Ovary (tissue), 7 donors: ENCODE measurements at regions not wholly inside any gene's neighbourhood (a gene's known extent, or its start where the extent isn't known, plus 50 kb on each side); places are given as distances from the start of the nearest gene placed in this dataset.

Source experiments
- DNase-seq, 5 donors: peaks; one replicate each; pipeline ENCODE4 v3.0.0-alpha.2; 2019 to 2020
- H3K27ac ChIP-seq, 2 donors: fragments of 200-600 bp; one replicate each; pipeline versions ENCODE4 v1.5.1 to v1.8.0; 2019 to 2022
- H3K27me3 ChIP-seq: fragments of 200-600 bp; one replicate; pipeline ENCODE4 v1.8.0; 2022
- H3K36me3 ChIP-seq: fragments of 200-600 bp; sonication (generic); one replicate; pipeline ENCODE4 v1.5.1; 2019
- H3K4me1 ChIP-seq: one replicate; pipeline ENCODE4 v1.8.1; 2013; ENCODE audit warnings: mild to moderate bottlenecking, moderate library complexity; ENCODE audit not compliant: insufficient read depth
- H3K4me3 ChIP-seq: fragments of 200-600 bp; sonication (generic); one replicate; pipeline ENCODE4 v1.5.1; 2017
- H3K9me3 ChIP-seq, 2 donors: fragments of 200-600 bp in 1 of 2; sonication (generic) in 1 of 2; one replicate each; pipeline versions ENCODE4 v1.5.1 to v1.8.1; 2013 to 2019; ENCODE audit warnings: mild to moderate bottlenecking in 1 of 2, moderate library complexity in 1 of 2
- CTCF ChIP-seq, 3 donors: fragments of 450-650 bp in 2 of 3; fragments of 200-600 bp in 1 of 3; IDR thresholded peaks; one replicate each; pipeline versions ENCODE4 v1.5.1 to v1.8.0; 2016 to 2022; ENCODE audit warnings: antibody characterized with exemption in 3 of 3, mild to moderate bottlenecking in 1 of 3
- EP300 ChIP-seq: sonication (generic); formaldehyde crosslinking; IDR thresholded peaks from one replicate; pipeline ENCODE4 v1.6.1; 2017; ENCODE audit warnings: antibody characterized with exemption
- POLR2A ChIP-seq: fragments of 450-650 bp; IDR thresholded peaks from one replicate; pipeline ENCODE4 v1.6.1; 2017; ENCODE audit warnings: antibody characterized with exemption, mild to moderate bottlenecking, moderate library complexity
- WGBS, 3 donors: extraction: QIAGEN DNeasy Blood & Tissue Kit in 1 of 3; methylation state at CpG; one replicate each; pipeline versions ENCODE4 v1.1.5 to v1.1.7; 2013 to 2017; 5-methylcytosine and 5-hydroxymethylcytosine counted together
- intact Hi-C, 4 donors: fragments of 100-400 bp; cut with DNase I; formaldehyde crosslinking; loops; one replicate each; pipeline versions ENCODE4 v1.11.0 to v1.15.1; 2022 to 2023
- donor health status: DM: no; HTN: no; CAD: no; lungs with moderate emphysema.
- donor health status: DM: no; HTN: no; CAD: no.
- donor health status: Bipolar disorder and iron deficiency.
- donor health status: DM: no; HTN: no; CAD: no.
- donor health status: DM: yes; HTN: yes; CAD: no.

DNA sequence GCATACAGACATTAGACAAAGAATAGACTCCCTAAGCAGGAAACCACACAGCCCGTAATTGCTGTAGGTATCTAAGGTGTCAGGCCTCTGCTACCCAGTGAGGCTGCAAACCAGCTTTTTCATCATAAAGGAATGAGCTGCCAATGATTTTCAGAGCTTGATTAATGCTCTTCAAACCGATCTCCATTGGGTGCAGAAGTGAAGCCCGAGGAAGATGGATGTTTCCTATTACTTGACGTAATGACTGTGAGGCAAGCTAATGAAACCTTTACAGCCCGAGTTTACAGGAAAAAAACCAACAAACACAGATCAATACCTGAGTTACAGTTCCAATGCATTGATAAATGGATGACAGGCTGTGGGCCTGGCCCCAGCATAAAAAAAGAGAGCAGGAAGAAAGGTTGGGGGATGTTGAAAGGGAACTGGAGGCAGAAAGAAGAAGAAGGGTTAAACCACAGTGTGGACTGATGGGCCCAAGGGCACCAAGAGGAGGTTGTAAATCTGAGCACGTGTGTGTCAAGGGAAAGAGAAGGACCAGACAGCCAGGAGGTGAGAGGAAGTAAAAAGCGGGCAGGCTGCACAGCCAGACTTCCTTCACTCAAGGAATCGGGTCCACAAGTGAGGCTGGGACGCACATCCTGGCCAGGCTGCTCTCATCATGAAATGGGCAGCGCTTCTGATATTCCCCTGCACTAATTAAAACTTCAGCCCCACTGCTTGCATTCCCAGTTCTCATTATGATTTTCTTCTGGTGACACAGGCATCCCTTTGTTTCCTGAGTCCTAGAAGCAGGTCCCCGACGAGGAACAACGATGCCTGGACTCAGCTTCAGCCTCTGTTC is 70.6 kb upstream of the NTM start:
- no peak for TF ChIP-seq CTCF (IDR thresholded peaks at IDR 0.05)
- TF ChIP-seq EP300: no peak
- no peak for TF ChIP-seq POLR2A
- intact Hi-C loops: no loop called here
- Histone ChIP-seq H3K9me3 (no peaks in the 10 kb centered on the region), H3K27ac (no peak overlapping the region), H3K36me3 (no peaks in the 10 kb centered on the region), H3K4me1 (no peaks in the 10 kb centered on the region), H3K4me3 (no peak overlapping the region), H3K27me3 (no peaks in the 10 kb centered on the region)
- WGBS, 3 donors: 57 to 61% (median 58%) methylated on average over 13 of the region's 13 CpGs
- DNase-seq: no peak

- H3K27ac ChIP-seq: no peak overlapping the region
- DNase-seq: no peak
- no peaks in the 10 kb centered on the region for H3K27me3 ChIP-seq
- no peak for TF ChIP-seq POLR2A
- no peak for TF ChIP-seq CTCF (IDR thresholded peaks at IDR 0.05)
- no peak for TF ChIP-seq EP300
- H3K9me3 ChIP-seq: no peaks in the 10 kb centered on the region
- intact Hi-C loops: no loop called here
- H3K4me3 ChIP-seq: no peak overlapping the region
- no peaks in the 10 kb centered on the region for H3K36me3 ChIP-seq
- 33 to 35% (median 35%) methylated on average over 10 of the region's 10 CpGs for WGBS, 3 donors
- no peaks in the 10 kb centered on the region for H3K4me1 ChIP-seq
Measured at GRCh38 chr11:131300439-131300717, 70.0 kb upstream of the NTM start.

GRCh38 chr11:131301306-131301705 is 69.1 kb upstream of the NTM start:
- H3K36me3 ChIP-seq: no peaks in the 10 kb centered on the region
- no peak for TF ChIP-seq EP300
- TF ChIP-seq CTCF (IDR thresholded peaks at IDR 0.05): no peak
- TF ChIP-seq POLR2A: no peak
- H3K27me3 ChIP-seq: no peaks in the 10 kb centered on the region
- intact Hi-C loops: no loop called here
- no peaks in the 10 kb centered on the region for H3K9me3 ChIP-seq
- H3K4me3 ChIP-seq: no peak overlapping the region
- WGBS, 3 donors: 72 to 84% (median 80%) methylated on average over 5 of the region's 5 CpGs
- H3K4me1 ChIP-seq: no peaks in the 10 kb centered on the region
- DNase-seq: no peak
- no peak overlapping the region for H3K27ac ChIP-seq

DNA sequence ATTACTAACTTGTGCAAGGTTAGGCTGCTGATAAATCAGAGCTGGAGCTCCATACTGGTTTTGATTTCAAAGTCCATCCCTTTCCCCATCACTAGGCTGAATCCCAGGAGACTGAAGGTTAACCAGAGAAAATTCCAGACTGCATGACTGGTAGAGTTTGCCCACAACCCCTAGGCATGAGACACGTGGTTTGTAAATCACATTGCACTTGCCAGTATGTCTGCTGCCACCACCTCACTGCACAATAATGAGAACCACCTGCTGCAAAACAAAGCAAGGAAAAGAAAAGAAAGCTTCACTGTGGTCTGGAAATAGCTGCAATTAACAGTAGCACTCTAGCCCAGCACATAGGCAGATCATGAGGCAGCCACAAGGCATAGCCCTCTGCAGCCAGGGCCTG is 67.6 kb upstream of the NTM start:
- TF ChIP-seq CTCF (IDR thresholded peaks at IDR 0.05): no peak
- TF ChIP-seq EP300: no peak
- Histone ChIP-seq H3K27me3 (no peaks in the 10 kb centered on the region), H3K36me3 (no peaks in the 10 kb centered on the region), H3K9me3 (no peaks in the 10 kb centered on the region), H3K4me1 (no peaks in the 10 kb centered on the region), H3K27ac (no peak overlapping the region), H3K4me3 (no peak overlapping the region)
- no peak for DNase-seq
- WGBS, 3 donors: 9 to 17% (median 17%) methylated on average over 1 of the region's 1 CpG
- intact Hi-C loops: no loop called here
